Activated B cell treated with CpG ODN at 0.5 μM for 24 hours (primary cell): ENCODE measurements at regions not wholly inside any gene's neighbourhood (a gene's known extent, or its start where the extent isn't known, plus 50 kb on each side); places are given as distances from the start of the nearest gene placed in this dataset.

Experiments used
- ATAC-seq: fragments of 200-7000 bp; cut with Tn5 transposase; one replicate; pipeline ENCODE4 v1.10.0; 2021; ENCODE audit warnings: low read depth, mild to moderate bottlenecking, moderate library complexity
- CTCF ChIA-PET: fragments of 350-600 bp; sonication (Branson Sonifier 250); formaldehyde crosslinking; loops from one replicate; lab custom pipeline; 2021; ENCODE audit warnings: antibody characterized with exemption; lab: Charles Lee
- POLR2A ChIA-PET: fragments of 350-600 bp; sonication (Branson Sonifier 250); formaldehyde crosslinking; loops from one replicate; lab custom pipeline; 2021; ENCODE audit warnings: antibody characterized with exemption; lab: Charles Lee
- DNase-seq: peaks from one replicate; pipeline ENCODE4 v3.0.0; 2022
- H3K27ac Mint-ChIP-seq: one replicate; pipeline ENCODE4 v1.8.0; 2020; ENCODE audit warnings: mixed read lengths
- H3K27me3 Mint-ChIP-seq: one replicate; pipeline ENCODE4 v1.8.0; 2021; ENCODE audit warnings: mixed read lengths
- H3K36me3 Mint-ChIP-seq: one replicate; pipeline ENCODE4 v1.8.0; 2021; ENCODE audit warnings: low read depth, mixed read lengths
- H3K4me1 Mint-ChIP-seq: one replicate; pipeline ENCODE4 v1.8.0; 2021; ENCODE audit warnings: mixed read lengths
- H3K4me3 Mint-ChIP-seq: one replicate; pipeline ENCODE4 v1.8.0; 2020; ENCODE audit warnings: mild to moderate bottlenecking, mixed read lengths
- H3K9me3 Mint-ChIP-seq: one replicate; pipeline ENCODE4 v1.8.0; 2020; ENCODE audit warnings: mixed read lengths
- CTCF ChIP-seq: fragments of 200-600 bp; IDR thresholded peaks from one replicate; pipeline ENCODE4 v1.8.0; 2022; ENCODE audit warnings: antibody characterized with exemption, mild to moderate bottlenecking
- intact Hi-C: fragments of 100-400 bp; cut with micrococcal nuclease; formaldehyde crosslinking; loops from one replicate; pipeline ENCODE4 v1.15.1; 2024

GRCh38 chr14:40463886-40464285 lies 1031.7 kb upstream of the FBXO33 start:
- Mint-ChIP-seq H3K9me3 (peaks cover 13% of the 10 kb centered on the region), H3K4me3 (no peak overlapping the region), H3K4me1 (no peaks in the 10 kb centered on the region), H3K27me3 (no peaks in the 10 kb centered on the region), H3K27ac (no peak overlapping the region), H3K36me3 (no peaks in the 10 kb centered on the region)
- ATAC-seq (no peak), DNase-seq (no peak)
- intact Hi-C loops = no loop called here
- POLR2A ChIA-PET = no interaction called here
- no peak for TF ChIP-seq CTCF
- CTCF ChIA-PET = no interaction called here

- no peak for TF ChIP-seq CTCF
- POLR2A ChIA-PET = no interaction called here
- Mint-ChIP-seq H3K9me3 (peaks cover 2% of the 10 kb centered on the region), H3K36me3 (no peaks in the 10 kb centered on the region), H3K27ac (no peak overlapping the region), H3K27me3 (no peaks in the 10 kb centered on the region), H3K4me1 (no peaks in the 10 kb centered on the region), H3K4me3 (no peak overlapping the region)
- CTCF ChIA-PET = interaction anchor here (0.6 kb wide), 1 partner anchor 98 kb away, joined by 3 read pairs; no protein-coding TSS in a partner anchor
- intact Hi-C loops = no loop called here
- DNase-seq (no peak), ATAC-seq (no peak)
Observed at GRCh38 chr14:40452674-40453073, 1020.4 kb upstream of the FBXO33 start.

GRCh38 chr14:40447017-40447416 lies 1014.8 kb upstream of the FBXO33 start:
- no peaks in the 10 kb centered on the region for H3K27me3 Mint-ChIP-seq
- CTCF ChIA-PET = no interaction called here
- peaks cover 4% of the 10 kb centered on the region for H3K9me3 Mint-ChIP-seq
- no peak for TF ChIP-seq CTCF
- no peak overlapping the region for H3K27ac Mint-ChIP-seq
- DNase-seq = no peak
- intact Hi-C loops = no loop called here
- POLR2A ChIA-PET = no interaction called here
- H3K4me3 Mint-ChIP-seq = no peak overlapping the region
- no peak for ATAC-seq
- no peaks in the 10 kb centered on the region for H3K36me3 Mint-ChIP-seq
- H3K4me1 Mint-ChIP-seq = no peaks in the 10 kb centered on the region

GRCh38 chr14:40445020-40445419 lies 1012.8 kb upstream of the FBXO33 start:
- no peak for DNase-seq
- no peak overlapping the region for H3K4me3 Mint-ChIP-seq
- no peaks in the 10 kb centered on the region for H3K27me3 Mint-ChIP-seq
- H3K9me3 Mint-ChIP-seq = peaks cover 6% of the 10 kb centered on the region
- no peak for TF ChIP-seq CTCF
- no peaks in the 10 kb centered on the region for H3K36me3 Mint-ChIP-seq
- CTCF ChIA-PET = no interaction called here
- H3K4me1 Mint-ChIP-seq = no peaks in the 10 kb centered on the region
- H3K27ac Mint-ChIP-seq = no peak overlapping the region
- ATAC-seq = no peak
- POLR2A ChIA-PET = no interaction called here
- intact Hi-C loops = no loop called here

- H3K4me1 Mint-ChIP-seq = no peaks in the 10 kb centered on the region
- no peaks in the 10 kb centered on the region for H3K36me3 Mint-ChIP-seq
- H3K9me3 Mint-ChIP-seq = peaks cover 7% of the 10 kb centered on the region
- CTCF ChIA-PET = no interaction called here
- no peaks in the 10 kb centered on the region for H3K27me3 Mint-ChIP-seq
- POLR2A ChIA-PET = no interaction called here
- no peak for DNase-seq
- H3K27ac Mint-ChIP-seq = no peak overlapping the region
- intact Hi-C loops = no loop called here
- no peak for ATAC-seq
- TF ChIP-seq CTCF = no peak
- H3K4me3 Mint-ChIP-seq = no peak overlapping the region
Observed at GRCh38 chr14:40436551-40436950, 1004.3 kb upstream of the FBXO33 start.
